ENCODE measurements at regions not wholly inside any gene's neighbourhood (a gene's known extent, or its start where the extent isn't known, plus 50 kb on each side); places are given as distances from the start of the nearest gene placed in this dataset.

GRCh38 chr9:14538526-14538925 is 154.7 kb downstream of the ZDHHC21 start:
- Histone ChIP-seq H3K27me3 (replicated peaks; ENCODE audit: insufficient read depth) (peaks cover 2% of the 10 kb centered on the region), H3K4me3 (no peak overlapping the region), H3K36me3 (no peaks in the 10 kb centered on the region), H3K9me3 (no peaks in the 10 kb centered on the region), H3K27ac (no peak overlapping the region), H3K4me1 (replicated peaks) (no peaks in the 10 kb centered on the region)
- WGBS = 91% methylated on average over 4 of the region's 4 CpGs
- TF ChIP-seq POLR2A (IDR thresholded peaks at IDR 0.05) (no peak), POLR2AphosphoS5 (IDR thresholded peaks at IDR 0.05) (no peak), CTCF (IDR thresholded peaks at IDR 0.05) (no peak)
- intact Hi-C loops (cut with DNase I) = no loop called here
- no peak for DNase-seq (ENCODE audit: low spot score)

- no peaks in the 10 kb centered on the region for H3K36me3 ChIP-seq
- intact Hi-C loops (cut with DNase I) = no loop called here
- no peak overlapping the region for H3K27ac ChIP-seq
- no peaks in the 10 kb centered on the region for H3K9me3 ChIP-seq
- DNase-seq (ENCODE audit: low spot score) = no peak
- no peaks in the 10 kb centered on the region for H3K4me1 ChIP-seq (replicated peaks)
- TF ChIP-seq CTCF (IDR thresholded peaks at IDR 0.05) = no peak
- no peak for TF ChIP-seq POLR2A (IDR thresholded peaks at IDR 0.05)
- TF ChIP-seq POLR2AphosphoS5 (IDR thresholded peaks at IDR 0.05) = no peak
- H3K27me3 ChIP-seq (replicated peaks; ENCODE audit: insufficient read depth) = peaks cover 2% of the 10 kb centered on the region
- H3K4me3 ChIP-seq = no peak overlapping the region
- 35% methylated on average over 12 of the region's 12 CpGs for WGBS
Observed at GRCh38 chr9:14535161-14535955, 157.9 kb downstream of the ZDHHC21 start.

- TF ChIP-seq POLR2AphosphoS5 (IDR thresholded peaks at IDR 0.05) (no peak), POLR2A (IDR thresholded peaks at IDR 0.05) (no peak), CTCF (IDR thresholded peaks at IDR 0.05) (no peak)
- Histone ChIP-seq H3K27ac (no peak overlapping the region), H3K36me3 (no peaks in the 10 kb centered on the region), H3K4me1 (replicated peaks) (no peaks in the 10 kb centered on the region), H3K4me3 (no peak overlapping the region), H3K9me3 (no peaks in the 10 kb centered on the region), H3K27me3 (replicated peaks; ENCODE audit: insufficient read depth) (peaks cover 2% of the 10 kb centered on the region)
- no peak for DNase-seq (ENCODE audit: low spot score)
- 73% methylated on average over 20 of the region's 20 CpGs for WGBS
- intact Hi-C loops (cut with DNase I) = no loop called here
Observed at GRCh38 chr9:14533867-14534640, 159.2 kb downstream of the ZDHHC21 start.

GRCh38 chr9:14532456-14533115 is 160.6 kb downstream of the ZDHHC21 start:
- no peak for DNase-seq (ENCODE audit: low spot score)
- Histone ChIP-seq H3K27me3 (replicated peaks; ENCODE audit: insufficient read depth) (peaks cover 2% of the 10 kb centered on the region), H3K4me1 (replicated peaks) (no peaks in the 10 kb centered on the region), H3K4me3 (no peak overlapping the region), H3K9me3 (no peaks in the 10 kb centered on the region), H3K36me3 (no peaks in the 10 kb centered on the region), H3K27ac (no peak overlapping the region)
- intact Hi-C loops (cut with DNase I) = no loop called here
- TF ChIP-seq CTCF (IDR thresholded peaks at IDR 0.05) (no peak), POLR2A (IDR thresholded peaks at IDR 0.05) (no peak), POLR2AphosphoS5 (IDR thresholded peaks at IDR 0.05) (no peak)
- WGBS = 56% methylated on average over 7 of the region's 7 CpGs
